ENCODE measurements at regions not wholly inside any gene's neighbourhood (a gene's known extent, or its start where the extent isn't known, plus 50 kb on each side); places are given as distances from the start of the nearest gene placed in this dataset.
"Not testable (repeated sequence)": the region's sequence is repeated elsewhere in the genome, so short reads cannot be mapped to it uniquely, and the experiment has no call there.

- in situ Hi-C loops (cut with HindIII; ENCODE audit: low sequenced_read_pairs): no loop called here
Observed at GRCh38 chr1:219438386-219438785, 174.5 kb downstream of the ZC3H11B start.

DNA sequence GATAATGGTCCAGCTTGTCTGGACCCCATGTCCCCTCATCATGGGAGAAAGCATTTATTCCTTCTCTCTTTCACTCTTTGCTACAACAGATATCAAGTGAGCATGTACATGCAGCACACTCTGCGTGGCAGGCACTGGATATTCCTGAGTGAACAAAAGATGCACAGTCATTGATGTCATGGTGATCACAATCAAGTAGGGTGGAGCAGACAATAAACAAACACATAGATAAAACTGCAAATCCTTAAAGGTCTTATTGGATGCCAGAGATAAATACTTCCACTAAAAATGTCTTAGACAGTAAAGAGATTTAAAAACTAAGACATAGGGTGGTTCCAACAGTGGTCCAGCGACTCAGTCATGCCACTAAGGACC, 178.0 kb downstream of the ZC3H11B start:
- in situ Hi-C loops (cut with HindIII; ENCODE audit: low sequenced_read_pairs): no loop called here

GRCh38 chr1:219434285-219434922, 178.5 kb downstream of the ZC3H11B start:
- in situ Hi-C loops (cut with HindIII; ENCODE audit: low sequenced_read_pairs): no loop called here

- in situ Hi-C loops (cut with HindIII; ENCODE audit: low sequenced_read_pairs): no loop called here
Observed at GRCh38 chr1:219433496-219434131, 179.3 kb downstream of the ZC3H11B start.

DNA sequence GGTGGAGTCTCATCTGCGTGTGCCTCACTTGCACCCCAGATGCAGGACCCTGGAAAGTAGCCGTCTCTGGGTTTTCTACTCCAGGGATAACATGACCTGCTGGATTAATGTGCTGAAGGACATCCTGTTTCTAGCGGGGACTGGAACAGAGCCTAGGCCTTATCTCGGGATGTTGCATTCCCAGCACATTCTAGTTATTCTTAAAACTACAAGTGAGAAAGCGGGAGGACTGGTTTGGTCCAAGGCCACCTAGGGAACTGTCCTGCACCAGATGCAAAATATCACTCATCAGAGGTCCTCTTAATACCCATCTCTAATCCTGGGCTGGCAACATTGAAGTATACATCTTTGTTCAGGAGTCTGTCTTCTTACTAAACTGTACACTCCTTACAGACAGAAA, 179.9 kb downstream of the ZC3H11B start:
- in situ Hi-C loops (cut with HindIII; ENCODE audit: low sequenced_read_pairs): no loop called here

GRCh38 chr1:219432191-219432606, 180.7 kb downstream of the ZC3H11B start:
- in situ Hi-C loops (cut with HindIII; ENCODE audit: low sequenced_read_pairs): no loop called here

GRCh38 chr1:219430419-219430818, 182.5 kb downstream of the ZC3H11B start:
- in situ Hi-C loops (cut with HindIII; ENCODE audit: low sequenced_read_pairs): no loop called here

DNA sequence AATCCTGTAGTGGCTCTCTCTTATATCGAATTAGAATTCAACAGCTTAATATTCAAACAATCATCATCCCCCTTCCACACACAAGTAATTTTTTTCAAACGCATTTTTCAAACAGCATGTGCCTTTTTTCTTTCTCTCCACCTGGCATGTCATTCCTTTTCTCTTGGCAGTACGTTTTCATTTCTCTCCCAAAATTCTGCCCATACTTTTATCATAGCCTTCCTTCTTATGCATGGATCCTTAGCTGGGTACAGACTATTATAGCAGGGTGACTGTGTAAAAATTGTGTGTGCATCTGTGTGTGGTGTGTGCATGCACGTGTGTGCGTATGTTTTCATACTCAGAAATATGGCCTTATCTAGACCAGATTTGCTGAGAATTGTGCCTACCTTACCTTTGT, 184.3 kb downstream of the ZC3H11B start:
- in situ Hi-C loops (cut with HindIII; ENCODE audit: low sequenced_read_pairs): no loop called here

GRCh38 chr1:219427989-219428388, 184.9 kb downstream of the ZC3H11B start:
- in situ Hi-C loops (cut with HindIII; ENCODE audit: low sequenced_read_pairs): no loop called here

GRCh38 chr1:219427403-219427802, 185.5 kb downstream of the ZC3H11B start:
- in situ Hi-C loops (cut with HindIII; ENCODE audit: low sequenced_read_pairs): no loop called here

DNA sequence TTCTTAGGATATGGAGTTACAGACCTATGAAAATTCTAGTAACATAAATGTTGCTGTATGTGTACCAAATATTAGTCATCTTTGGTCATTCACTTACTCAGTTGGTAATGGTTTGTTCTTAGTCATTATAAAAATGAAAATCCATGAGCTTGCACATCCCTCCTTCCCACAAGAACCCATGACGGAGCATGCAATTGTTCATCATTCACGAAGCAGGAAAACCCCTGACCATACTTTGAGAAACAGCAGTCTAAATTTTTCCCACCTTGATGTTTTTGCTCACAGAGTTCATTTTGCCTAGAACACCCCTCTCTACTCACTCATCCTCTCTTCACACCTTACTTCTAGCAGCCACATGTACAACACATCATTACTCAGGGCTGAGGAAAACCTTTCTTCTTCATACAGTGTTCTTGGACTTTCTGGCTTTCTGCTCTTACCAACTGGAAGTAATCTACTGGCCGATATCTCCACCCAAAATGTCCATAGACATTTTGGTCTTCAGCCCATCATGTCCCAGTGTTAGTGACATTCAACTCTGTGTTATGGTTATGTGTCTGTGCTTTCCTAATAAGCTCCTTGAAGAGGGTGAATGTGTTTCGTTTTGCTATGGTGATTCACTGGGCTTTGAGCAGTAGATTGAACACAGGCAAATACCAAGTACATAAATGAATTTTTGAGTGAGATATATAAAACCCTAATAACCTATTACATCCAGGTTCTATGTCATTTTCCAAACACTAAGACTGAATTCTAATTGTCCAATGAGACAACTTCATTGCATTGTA, 189.9 kb downstream of the ZC3H11B start:
- in situ Hi-C loops (cut with HindIII; ENCODE audit: low sequenced_read_pairs): no loop called here

DNA sequence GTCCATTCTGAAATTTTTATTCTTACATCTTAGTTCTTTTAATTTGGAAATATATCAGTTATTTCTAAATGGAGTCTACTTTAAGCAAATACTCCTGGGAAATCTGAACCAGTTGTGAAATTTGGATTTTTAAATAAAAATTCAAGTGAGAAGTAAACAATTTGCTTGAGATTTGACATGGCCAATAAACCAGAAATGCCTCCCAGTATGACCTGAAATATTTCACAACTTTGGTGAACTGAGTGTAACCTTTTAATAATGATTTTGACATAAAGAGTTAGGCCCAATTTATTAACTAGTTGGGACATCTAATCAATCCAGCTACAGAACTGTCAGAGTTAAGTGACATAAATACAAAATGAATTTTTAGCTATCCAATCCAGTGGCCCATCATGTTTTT, 192.0 kb downstream of the ZC3H11B start:
- in situ Hi-C loops (cut with HindIII; ENCODE audit: low sequenced_read_pairs): no loop called here

GRCh38 chr1:219419860-219420259, 193.0 kb downstream of the ZC3H11B start:
- in situ Hi-C loops (cut with HindIII; ENCODE audit: low sequenced_read_pairs): no loop called here

DNA sequence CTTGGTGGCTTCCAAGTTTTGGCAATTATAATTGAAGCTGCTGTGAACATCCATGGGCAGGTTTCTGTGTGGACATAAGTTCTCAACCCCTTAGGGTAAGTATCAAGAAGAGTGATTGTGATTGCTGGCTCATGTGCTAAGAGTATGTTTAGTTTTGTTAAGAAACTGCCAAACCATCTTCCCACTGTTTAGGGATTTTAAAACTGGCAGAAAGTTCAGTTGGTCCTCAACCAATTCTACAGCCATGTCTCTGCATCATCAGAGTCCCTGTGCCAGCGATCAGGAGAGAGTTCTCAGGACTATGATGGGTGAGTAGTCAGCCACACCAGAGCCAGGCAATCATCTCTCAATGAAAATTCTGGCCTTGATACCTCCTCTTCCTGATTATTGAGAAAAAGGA, 193.8 kb downstream of the ZC3H11B start:
- in situ Hi-C loops (cut with HindIII; ENCODE audit: low sequenced_read_pairs): no loop called here

DNA sequence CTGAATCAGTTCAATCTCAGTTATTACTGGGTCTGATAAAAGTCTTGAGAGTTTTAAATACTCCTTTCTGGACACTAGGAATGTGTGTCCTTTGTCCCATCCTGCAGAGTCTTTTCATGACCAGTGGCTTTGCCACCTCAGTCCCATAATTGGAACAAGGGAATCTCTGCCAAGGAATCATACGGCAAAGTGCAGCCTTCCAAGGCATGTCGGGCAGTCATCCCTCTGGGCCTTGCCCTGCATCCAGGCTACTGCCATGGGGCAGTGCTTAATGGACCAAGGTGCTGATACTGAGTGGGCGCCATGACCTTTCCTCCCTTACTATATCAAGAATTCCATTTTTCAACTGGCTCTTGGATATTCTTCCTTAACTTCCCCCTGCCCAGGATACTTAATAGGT, 195.3 kb downstream of the ZC3H11B start:
- in situ Hi-C loops (cut with HindIII; ENCODE audit: low sequenced_read_pairs): no loop called here

GRCh38 chr1:219416598-219417238, 196.2 kb downstream of the ZC3H11B start:
- in situ Hi-C loops (cut with HindIII; ENCODE audit: low sequenced_read_pairs): no loop called here

GRCh38 chr1:219415915-219416314, 197.0 kb downstream of the ZC3H11B start:
- in situ Hi-C loops (cut with HindIII; ENCODE audit: low sequenced_read_pairs): no loop called here

GRCh38 chr1:219415433-219415832, 197.5 kb downstream of the ZC3H11B start:
- in situ Hi-C loops (cut with HindIII; ENCODE audit: low sequenced_read_pairs): no loop called here

DNA sequence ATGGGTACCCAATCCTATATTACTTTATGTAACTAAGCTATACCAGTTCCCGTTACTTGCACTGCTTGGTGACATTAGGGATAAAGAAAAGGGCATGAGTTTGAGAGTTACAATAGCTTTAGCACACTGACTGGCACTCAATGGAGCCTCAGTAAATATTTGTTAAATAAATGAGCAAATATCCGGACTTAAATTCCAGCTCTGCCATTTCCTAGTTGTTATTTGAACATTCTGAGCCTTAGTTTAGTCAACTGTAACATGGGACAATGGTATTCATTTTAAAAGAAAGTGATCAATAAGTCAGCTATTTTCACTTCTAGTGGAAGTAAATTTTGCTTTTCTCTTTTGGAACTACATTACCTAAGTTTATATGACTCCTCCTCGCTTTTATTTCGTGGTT, 198.7 kb downstream of the ZC3H11B start:
- in situ Hi-C loops (cut with HindIII; ENCODE audit: low sequenced_read_pairs): no loop called here

GRCh38 chr1:219413536-219413935, 199.4 kb downstream of the ZC3H11B start:
- in situ Hi-C loops (cut with HindIII; ENCODE audit: low sequenced_read_pairs): no loop called here

DNA sequence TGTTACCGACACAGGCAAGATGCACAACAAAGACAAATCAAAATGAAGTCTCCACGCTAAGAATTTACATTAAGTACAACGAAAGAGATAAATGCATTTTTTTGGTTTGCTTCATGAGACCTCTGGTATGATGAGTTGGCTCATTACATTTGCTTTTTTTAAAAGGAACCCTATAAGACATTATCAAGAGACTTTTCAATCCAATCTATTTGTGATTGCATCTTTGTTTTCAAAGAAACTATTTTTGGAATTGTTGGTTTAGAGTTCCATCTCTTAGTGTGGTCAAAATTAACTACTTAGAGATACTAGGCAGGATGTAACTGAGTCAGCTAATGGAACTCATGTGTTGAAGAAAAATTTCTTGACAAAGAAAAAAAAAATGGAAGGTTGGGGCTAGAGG, 200.1 kb downstream of the ZC3H11B start:
- in situ Hi-C loops (cut with HindIII; ENCODE audit: low sequenced_read_pairs): no loop called here

DNA sequence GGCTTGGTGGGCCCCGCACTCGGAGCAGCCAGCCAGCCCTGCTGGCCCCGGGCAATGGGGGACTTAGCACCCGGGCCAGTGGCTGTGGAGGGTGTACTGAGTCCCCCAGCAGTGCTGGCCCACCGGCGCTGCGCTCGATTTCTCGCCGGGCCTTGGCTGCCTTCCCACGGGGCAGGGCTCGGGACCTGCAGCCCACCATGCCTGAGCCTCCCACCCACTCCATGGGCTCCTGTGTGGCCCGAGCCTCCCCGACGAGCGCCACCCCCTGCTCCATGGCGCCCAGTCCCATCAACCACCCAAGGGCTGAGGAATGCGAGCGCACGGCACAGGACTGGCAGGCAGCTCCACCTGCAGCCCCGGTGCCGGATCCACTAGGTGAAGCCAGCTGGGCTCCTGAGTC, 202.2 kb downstream of the ZC3H11B start:
- in situ Hi-C loops (cut with HindIII; ENCODE audit: low sequenced_read_pairs): not testable (repeated sequence)

Data from DLD1 (cell line).